Neural cell (in vitro differentiated cells): ENCODE measurements at regions not wholly inside any gene's neighbourhood (a gene's known extent, or its start where the extent isn't known, plus 50 kb on each side); places are given as distances from the start of the nearest gene placed in this dataset.
"Not testable (repeated sequence)": the region's sequence is repeated elsewhere in the genome, so short reads cannot be mapped to it uniquely, and the experiment has no call there.

ENCODE experiments used
- H2AFZ ChIP-seq: fragments of 200-600, 300-800 bp; sonication (generic), shearing (Covaris generic); 2 replicates; pipeline ENCODE4 v1.6.0; 2014; ENCODE audit warnings: low read depth, mild to moderate bottlenecking, antibody characterized with exemption, low read length, moderate library complexity
- H3F3A ChIP-seq: fragments of 200-600 bp; shearing (Covaris generic); 2 replicates; pipeline ENCODE4 v1.6.1; 2016; ENCODE audit warnings: mild to moderate bottlenecking, moderate library complexity, mixed read lengths, antibody characterized with exemption, low read length; ENCODE audit not compliant: insufficient read depth, poor library complexity, severe bottlenecking
- H3K27ac ChIP-seq: fragments of 200-600, 300-800 bp; sonication (generic), shearing (Covaris generic); 2 replicates; pipeline ENCODE4 v1.5.1; 2014; ENCODE audit warnings: mild to moderate bottlenecking, low read length, moderate library complexity
- H3K27me3 ChIP-seq: fragments of 300-800, 200-600 bp; sonication (generic), shearing (Covaris generic); 2 replicates; pipeline ENCODE4 v1.6.0; 2014; ENCODE audit warnings: mild to moderate bottlenecking, low read depth, low read length, moderate library complexity; ENCODE audit not compliant: insufficient read depth
- H3K36me3 ChIP-seq: fragments of 300-800, 200-600 bp; sonication (generic), shearing (Covaris generic); 2 replicates; pipeline ENCODE4 v1.5.1; 2014; ENCODE audit warnings: mild to moderate bottlenecking, antibody characterized with exemption, low read length, moderate library complexity; ENCODE audit not compliant: insufficient read depth
- H3K4me2 ChIP-seq: fragments of 300-800, 200-600 bp; sonication (generic), shearing (Covaris generic); 2 replicates; pipeline ENCODE4 v1.6.0; 2014; ENCODE audit warnings: mild to moderate bottlenecking, low read length
- H3K4me3 ChIP-seq: fragments of 300-800, 200-600 bp; sonication (generic), shearing (Covaris generic); 2 replicates; pipeline ENCODE4 v1.5.1; 2014; ENCODE audit warnings: mild to moderate bottlenecking, low read length, moderate library complexity
- H3K79me2 ChIP-seq: fragments of 200-600 bp; shearing (Covaris generic); replicated peaks from 2 replicates; pipeline ENCODE4 v1.6.0; 2014; ENCODE audit warnings: mild to moderate bottlenecking, low read length, moderate library complexity; ENCODE audit not compliant: insufficient read depth
- H3K9ac ChIP-seq: fragments of 300-800, 200-600 bp; sonication (generic), shearing (Covaris generic); 2 replicates; pipeline ENCODE4 v1.6.1; 2016; ENCODE audit warnings: mild to moderate bottlenecking, low read length, mixed read lengths
- H3K9me2 ChIP-seq: fragments of 200-600 bp; shearing (Covaris generic); 2 replicates; pipeline ENCODE4 v1.6.1; 2016; ENCODE audit warnings: mild to moderate bottlenecking, low read length, mixed read lengths; ENCODE audit not compliant: insufficient read depth
- H3K9me3 ChIP-seq: fragments of 200-600, 300-800 bp; sonication (generic), shearing (Covaris generic); 2 replicates; pipeline ENCODE4 v1.6.1; 2016; ENCODE audit warnings: mild to moderate bottlenecking, mixed run types, low read length, moderate library complexity, mixed read lengths
- H4K20me1 ChIP-seq: fragments of 200-600 bp; shearing (Covaris generic); 2 replicates; pipeline ENCODE4 v1.6.1; 2016; ENCODE audit warnings: mild to moderate bottlenecking, mixed run types; ENCODE audit not compliant: insufficient read depth

GRCh38 chr16:88240118-88240517 is 142.6 kb upstream of the ZNF469 start:
- not testable (repeated sequence) for H3K9ac ChIP-seq, H4K20me1 ChIP-seq, H3K27ac ChIP-seq, H3K9me3 ChIP-seq, H3K27me3 ChIP-seq, H3K4me3 ChIP-seq, H2AFZ ChIP-seq, H3K9me2 ChIP-seq, H3K4me2 ChIP-seq, H3F3A ChIP-seq, H3K36me3 ChIP-seq, H3K79me2 ChIP-seq

- not testable (repeated sequence) for H2AFZ ChIP-seq, H3K9ac ChIP-seq, H3K36me3 ChIP-seq, H3K9me3 ChIP-seq, H3K4me3 ChIP-seq, H3K27ac ChIP-seq, H3F3A ChIP-seq, H3K4me2 ChIP-seq, H3K27me3 ChIP-seq, H4K20me1 ChIP-seq, H3K79me2 ChIP-seq, H3K9me2 ChIP-seq
These were observed 142.0 kb upstream of the ZNF469 start for GRCh38 chr16:88240776-88241175.

- H3K4me2 ChIP-seq: not testable (repeated sequence)
These were observed 141.1 kb upstream of the ZNF469 start for GRCh38 chr16:88241404-88242311.

GRCh38 chr16:88242312-88243295 is 140.2 kb upstream of the ZNF469 start:
- not testable (repeated sequence) for H3K4me2 ChIP-seq

More at GRCh38 chr16:88241404-88242311, 141.1 kb upstream of the ZNF469 start:
- H4K20me1 ChIP-seq, H3K9ac ChIP-seq, H3K4me3 ChIP-seq, H3K27me3 ChIP-seq, H3K27ac ChIP-seq, H3K36me3 ChIP-seq, H3K9me2 ChIP-seq, H3F3A ChIP-seq, H2AFZ ChIP-seq, H3K79me2 ChIP-seq, H3K9me3 ChIP-seq: not testable (repeated sequence)

GRCh38 chr16:88243921-88244320 is 138.8 kb upstream of the ZNF469 start:
- not testable (repeated sequence) for H4K20me1 ChIP-seq, H3K9ac ChIP-seq, H3K9me2 ChIP-seq, H2AFZ ChIP-seq, H3K27ac ChIP-seq, H3K36me3 ChIP-seq, H3K9me3 ChIP-seq, H3K79me2 ChIP-seq, H3K27me3 ChIP-seq, H3K4me3 ChIP-seq, H3K4me2 ChIP-seq, H3F3A ChIP-seq

More at GRCh38 chr16:88242312-88243295, 140.2 kb upstream of the ZNF469 start:
- not testable (repeated sequence) for H3K79me2 ChIP-seq, H3K9me2 ChIP-seq, H3K9ac ChIP-seq, H3K9me3 ChIP-seq, H4K20me1 ChIP-seq, H3K4me3 ChIP-seq, H3F3A ChIP-seq, H2AFZ ChIP-seq, H3K27ac ChIP-seq, H3K27me3 ChIP-seq, H3K36me3 ChIP-seq

GRCh38 chr16:88245241-88246081 is 137.3 kb upstream of the ZNF469 start:
- H3K27me3 ChIP-seq, H3F3A ChIP-seq, H3K36me3 ChIP-seq, H3K9ac ChIP-seq, H2AFZ ChIP-seq, H3K79me2 ChIP-seq, H3K9me2 ChIP-seq, H3K4me3 ChIP-seq, H3K4me2 ChIP-seq, H4K20me1 ChIP-seq, H3K9me3 ChIP-seq, H3K27ac ChIP-seq: not testable (repeated sequence)

- not testable (repeated sequence) for H3F3A ChIP-seq, H3K9ac ChIP-seq, H3K4me2 ChIP-seq, H3K79me2 ChIP-seq, H3K36me3 ChIP-seq, H2AFZ ChIP-seq, H3K4me3 ChIP-seq, H3K27me3 ChIP-seq, H4K20me1 ChIP-seq, H3K9me2 ChIP-seq, H3K9me3 ChIP-seq, H3K27ac ChIP-seq
These were observed 135.7 kb upstream of the ZNF469 start for GRCh38 chr16:88246955-88247582.
